Ovary (tissue), 7 donors: ENCODE measurements at regions not wholly inside any gene's neighbourhood (a gene's known extent, or its start where the extent isn't known, plus 50 kb on each side); places are given as distances from the start of the nearest gene placed in this dataset.

Source experiments
- DNase-seq, 5 donors: peaks; one replicate each; pipeline ENCODE4 v3.0.0-alpha.2; 2019 to 2020
- H3K27ac ChIP-seq, 2 donors: fragments of 200-600 bp; one replicate each; pipeline versions ENCODE4 v1.5.1 to v1.8.0; 2019 to 2022
- H3K27me3 ChIP-seq: fragments of 200-600 bp; one replicate; pipeline ENCODE4 v1.8.0; 2022
- H3K36me3 ChIP-seq: fragments of 200-600 bp; sonication (generic); one replicate; pipeline ENCODE4 v1.5.1; 2019
- H3K4me1 ChIP-seq: one replicate; pipeline ENCODE4 v1.8.1; 2013; ENCODE audit warnings: mild to moderate bottlenecking, moderate library complexity; ENCODE audit not compliant: insufficient read depth
- H3K4me3 ChIP-seq: fragments of 200-600 bp; sonication (generic); one replicate; pipeline ENCODE4 v1.5.1; 2017
- H3K9me3 ChIP-seq, 2 donors: fragments of 200-600 bp in 1 of 2; sonication (generic) in 1 of 2; one replicate each; pipeline versions ENCODE4 v1.5.1 to v1.8.1; 2013 to 2019; ENCODE audit warnings: mild to moderate bottlenecking in 1 of 2, moderate library complexity in 1 of 2
- CTCF ChIP-seq, 3 donors: fragments of 450-650 bp in 2 of 3; fragments of 200-600 bp in 1 of 3; IDR thresholded peaks; one replicate each; pipeline versions ENCODE4 v1.5.1 to v1.8.0; 2016 to 2022; ENCODE audit warnings: antibody characterized with exemption in 3 of 3, mild to moderate bottlenecking in 1 of 3
- EP300 ChIP-seq: sonication (generic); formaldehyde crosslinking; IDR thresholded peaks from one replicate; pipeline ENCODE4 v1.6.1; 2017; ENCODE audit warnings: antibody characterized with exemption
- POLR2A ChIP-seq: fragments of 450-650 bp; IDR thresholded peaks from one replicate; pipeline ENCODE4 v1.6.1; 2017; ENCODE audit warnings: antibody characterized with exemption, mild to moderate bottlenecking, moderate library complexity
- WGBS, 3 donors: extraction: QIAGEN DNeasy Blood & Tissue Kit in 1 of 3; methylation state at CpG; one replicate each; pipeline versions ENCODE4 v1.1.5 to v1.1.7; 2013 to 2017; 5-methylcytosine and 5-hydroxymethylcytosine counted together
- intact Hi-C, 4 donors: fragments of 100-400 bp; cut with DNase I; formaldehyde crosslinking; loops; one replicate each; pipeline versions ENCODE4 v1.11.0 to v1.15.1; 2022 to 2023
- donor health status: DM: no; HTN: no; CAD: no; lungs with moderate emphysema.
- donor health status: DM: no; HTN: no; CAD: no.
- donor health status: Bipolar disorder and iron deficiency.
- donor health status: DM: no; HTN: no; CAD: no.
- donor health status: DM: yes; HTN: yes; CAD: no.

GRCh38 chr12:18811273-18811672 lies 73.4 kb downstream of the CAPZA3 start:
- Histone ChIP-seq H3K27ac (no peak overlapping the region), H3K9me3 (no peaks in the 10 kb centered on the region), H3K4me3 (no peak overlapping the region), H3K4me1 (no peaks in the 10 kb centered on the region), H3K36me3 (no peaks in the 10 kb centered on the region), H3K27me3 (no peaks in the 10 kb centered on the region)
- DNase-seq, result no peak
- intact Hi-C loops, result no loop called here
- TF ChIP-seq EP300 (no peak), POLR2A (no peak), CTCF (IDR thresholded peaks at IDR 0.05) (no peak)
- 63 to 76% (median 63%) methylated on average over 3 of the region's 3 CpGs for WGBS, 3 donors

- DNase-seq, result no peak
- H3K36me3 ChIP-seq, result no peaks in the 10 kb centered on the region
- 83 to 89% (median 88%) methylated on average over 2 of the region's 2 CpGs for WGBS, 3 donors
- no peak overlapping the region for H3K4me3 ChIP-seq
- H3K27ac ChIP-seq, result no peak overlapping the region
- no peaks in the 10 kb centered on the region for H3K27me3 ChIP-seq
- intact Hi-C loops, result no loop called here
- H3K9me3 ChIP-seq, result no peaks in the 10 kb centered on the region
- TF ChIP-seq POLR2A, result no peak
- TF ChIP-seq CTCF (IDR thresholded peaks at IDR 0.05), result no peak
- no peak for TF ChIP-seq EP300
- no peaks in the 10 kb centered on the region for H3K4me1 ChIP-seq
Measured at GRCh38 chr12:18813753-18814152, 75.8 kb downstream of the CAPZA3 start.

GRCh38 chr12:18818579-18819268 lies 80.8 kb downstream of the CAPZA3 start:
- no peak for DNase-seq
- no peaks in the 10 kb centered on the region for H3K36me3 ChIP-seq
- intact Hi-C loops, result no loop called here
- H3K27me3 ChIP-seq, result no peaks in the 10 kb centered on the region
- no peak for TF ChIP-seq POLR2A
- no peak for TF ChIP-seq EP300
- TF ChIP-seq CTCF (IDR thresholded peaks at IDR 0.05), result no peak
- H3K4me3 ChIP-seq, result no peak overlapping the region
- no peaks in the 10 kb centered on the region for H3K4me1 ChIP-seq
- no peak overlapping the region for H3K27ac ChIP-seq
- 89 to 91% (median 91%) methylated on average over 6 of the region's 6 CpGs for WGBS, 3 donors
- H3K9me3 ChIP-seq, result no peaks in the 10 kb centered on the region

- no peaks in the 10 kb centered on the region for H3K36me3 ChIP-seq
- H3K9me3 ChIP-seq, result no peaks in the 10 kb centered on the region
- TF ChIP-seq CTCF (IDR thresholded peaks at IDR 0.05) (no peak), EP300 (no peak), POLR2A (no peak)
- no peak overlapping the region for H3K27ac ChIP-seq
- intact Hi-C loops, result no loop called here
- no peak for DNase-seq
- no peaks in the 10 kb centered on the region for H3K27me3 ChIP-seq
- WGBS, 3 donors, result 87 to 88% (median 87%) methylated on average over 7 of the region's 7 CpGs
- H3K4me1 ChIP-seq, result no peaks in the 10 kb centered on the region
- no peak overlapping the region for H3K4me3 ChIP-seq
Measured at GRCh38 chr12:18819484-18819883, 81.6 kb downstream of the CAPZA3 start.
